OCI-LY3 (cell line): ENCODE measurements at regions not wholly inside any gene's neighbourhood (a gene's known extent, or its start where the extent isn't known, plus 50 kb on each side); places are given as distances from the start of the nearest gene placed in this dataset.

Experiments used
- H2AFZ ChIP-seq: fragments of 200-600, 300-600 bp; shearing (Covaris generic); 2 replicates; pipeline ENCODE4 v1.6.0; 2014; ENCODE audit warnings: antibody characterized with exemption, low read depth, low read length
- H3K27ac ChIP-seq: fragments of 200-600, 300-600 bp; sonication (generic); 2 replicates; pipeline ENCODE4 v1.5.1; 2014; ENCODE audit warnings: mild to moderate bottlenecking, low read length, moderate library complexity, mixed read lengths
- H3K27me3 ChIP-seq: fragments of 200-600, 300-600 bp; sonication (generic); 2 replicates; pipeline ENCODE4 v1.6.1; 2014; ENCODE audit warnings: low read depth, low read length, mixed read lengths
- H3K36me3 ChIP-seq: fragments of 200-600, 300-600 bp; sonication (generic); replicated peaks from 2 replicates; pipeline ENCODE3; 2014; ENCODE audit warnings: low read depth, low read length, mixed read lengths
- H3K4me1 ChIP-seq: fragments of 300-600, 200-600 bp; sonication (generic); 2 replicates; pipeline ENCODE4 v1.6.1; 2014; ENCODE audit warnings: low read length, mixed read lengths
- H3K4me2 ChIP-seq: fragments of 200-600, 300-600 bp; sonication (generic); 2 replicates; pipeline ENCODE4 v1.6.1; 2014; ENCODE audit warnings: low read length, mixed read lengths
- H3K4me3 ChIP-seq: fragments of 300-600, 200-600 bp; sonication (generic); 2 replicates; pipeline ENCODE4 v1.5.1; 2014; ENCODE audit warnings: antibody characterized with exemption, mild to moderate bottlenecking, low read length, moderate library complexity
- H3K79me2 ChIP-seq: fragments of 300-600, 200-600 bp; shearing (Covaris generic); 2 replicates; pipeline ENCODE4 v1.6.1; 2014; ENCODE audit warnings: mild to moderate bottlenecking, low read length, mixed read lengths
- H3K9ac ChIP-seq: fragments of 300-600, 200-600 bp; shearing (Covaris generic); 2 replicates; pipeline ENCODE4 v1.6.0; 2014; ENCODE audit warnings: mild to moderate bottlenecking, low read length, moderate library complexity
- H3K9me3 ChIP-seq: fragments of 200-600, 300-600 bp; shearing (Covaris generic); 2 replicates; pipeline ENCODE4 v1.6.1; 2014; ENCODE audit warnings: low read length, mixed read lengths; ENCODE audit not compliant: insufficient read depth
- H4K20me1 ChIP-seq: fragments of 200-600, 300-600 bp; sonication (generic); 2 replicates; pipeline ENCODE4 v1.6.1; 2016; ENCODE audit warnings: low read length, mixed read lengths; ENCODE audit not compliant: insufficient read depth
- CTCF ChIP-seq: fragments of 200-600, 300-600 bp; sonication (generic); IDR thresholded peaks from 2 replicates; pipeline ENCODE4 v1.5.1; 2014; ENCODE audit warnings: antibody characterized with exemption, low read length, low read depth
- EZH2phosphoT487 ChIP-seq: fragments of 200-600 bp; shearing (Covaris generic); IDR thresholded peaks from 2 replicates; pipeline ENCODE4 v1.6.1; 2018; ENCODE audit warnings: antibody characterized with exemption, mixed run types, low read depth

GRCh38 chr2:76314271-76315020, 603.7 kb upstream of the GCFC2 start:
- H3K9ac ChIP-seq = no peak overlapping the region
- peaks cover 2% of the 10 kb centered on the region for H3K36me3 ChIP-seq
- H3K9me3 ChIP-seq = peaks cover 5% of the 10 kb centered on the region; the same call in 1 of the 2 replicates
- no peak overlapping the region for H3K27ac ChIP-seq
- H3K27me3 ChIP-seq = no peaks in the 10 kb centered on the region
- no peak overlapping the region for H3K4me3 ChIP-seq
- no peak overlapping the region for H2AFZ ChIP-seq
- no peak overlapping the region for H3K4me2 ChIP-seq
- no peaks in the 10 kb centered on the region for H3K79me2 ChIP-seq
- no peak for TF ChIP-seq CTCF
- TF ChIP-seq EZH2phosphoT487 = no peak
- no peaks in the 10 kb centered on the region for H4K20me1 ChIP-seq
- no peaks in the 10 kb centered on the region for H3K4me1 ChIP-seq

- Histone ChIP-seq H3K79me2 (no peaks in the 10 kb centered on the region), H2AFZ (0 out of 2 replicates have a peak overlapping the region, but pooled peaks have one; percentile 65), H3K9ac (no peak overlapping the region), H3K4me2 (no peak overlapping the region), H4K20me1 (no peaks in the 10 kb centered on the region), H3K27me3 (no peaks in the 10 kb centered on the region), H3K36me3 (peaks cover 11% of the 10 kb centered on the region), H3K4me3 (no peak overlapping the region), H3K4me1 (peaks cover 4% of the 10 kb centered on the region), H3K27ac (no peak overlapping the region), H3K9me3 (peaks cover 12% of the 10 kb centered on the region; the same call in 1 of the 2 replicates)
- no peak for TF ChIP-seq CTCF
- no peak for TF ChIP-seq EZH2phosphoT487
Observed at GRCh38 chr2:76312236-76312635, 601.5 kb upstream of the GCFC2 start.

GRCh38 chr2:76311728-76312127, 601.0 kb upstream of the GCFC2 start:
- Histone ChIP-seq H4K20me1 (no peaks in the 10 kb centered on the region), H3K4me1 (peaks cover 8% of the 10 kb centered on the region), H3K36me3 (peaks cover 11% of the 10 kb centered on the region), H3K27me3 (no peaks in the 10 kb centered on the region), H3K4me2 (no peak overlapping the region), H3K4me3 (no peak overlapping the region), H3K9me3 (peaks cover 12% of the 10 kb centered on the region; the same call in 1 of the 2 replicates), H3K9ac (no peak overlapping the region), H3K27ac (no peak overlapping the region), H2AFZ (no peak overlapping the region), H3K79me2 (no peaks in the 10 kb centered on the region)
- TF ChIP-seq EZH2phosphoT487 (no peak), CTCF (no peak)

- peaks cover 12% of the 10 kb centered on the region; the same call in 1 of the 2 replicates for H3K9me3 ChIP-seq
- H4K20me1 ChIP-seq = no peaks in the 10 kb centered on the region
- H3K9ac ChIP-seq = no peak overlapping the region
- H3K79me2 ChIP-seq = no peaks in the 10 kb centered on the region
- no peak overlapping the region for H3K4me2 ChIP-seq
- TF ChIP-seq CTCF (no peak), EZH2phosphoT487 (no peak)
- H3K27ac ChIP-seq = no peak overlapping the region
- no peak overlapping the region for H3K4me3 ChIP-seq
- H3K4me1 ChIP-seq = peaks cover 9% of the 10 kb centered on the region
- peaks cover 16% of the 10 kb centered on the region for H3K36me3 ChIP-seq
- no peaks in the 10 kb centered on the region for H3K27me3 ChIP-seq
- H2AFZ ChIP-seq = no peak overlapping the region
Observed at GRCh38 chr2:76310894-76311633, 600.3 kb upstream of the GCFC2 start.
